BE2C (cell line): ENCODE measurements at regions not wholly inside any gene's neighbourhood (a gene's known extent, or its start where the extent isn't known, plus 50 kb on each side); places are given as distances from the start of the nearest gene placed in this dataset.

Source experiments
- DNase-seq: peaks from one replicate; pipeline ENCODE4 v3.0.0-alpha.2; 2020
- H3K27me3 ChIP-seq: fragments of 250-450 bp; sonication (Bioruptor Pico); 2 replicates; pipeline ENCODE4 v1.5.1; 2020; ENCODE audit warnings: mild to moderate bottlenecking
- H3K36me3 ChIP-seq: fragments of 250-450 bp; sonication (Bioruptor Pico); 2 replicates; pipeline ENCODE4 v1.5.1; 2020; ENCODE audit warnings: mild to moderate bottlenecking
- H3K4me1 ChIP-seq: fragments of 250-450 bp; sonication (Bioruptor Pico); 2 replicates; pipeline ENCODE4 v1.5.1; 2020
- H3K4me3 ChIP-seq: 2 replicates; pipeline ENCODE4 v1.5.1; 2011; ENCODE audit warnings: low read depth, low read length
- H3K9me3 ChIP-seq: fragments of 250-450 bp; sonication (Bioruptor Pico); 2 replicates; pipeline ENCODE4 v1.5.1; 2020
- TF ChIP-seq, protein P1 (sequence below): IDR thresholded peaks from 2 replicates; pipeline ENCODE4 v1.5.1; 2012; ENCODE audit warnings: mild to moderate bottlenecking, low read depth, low read length

DNA sequence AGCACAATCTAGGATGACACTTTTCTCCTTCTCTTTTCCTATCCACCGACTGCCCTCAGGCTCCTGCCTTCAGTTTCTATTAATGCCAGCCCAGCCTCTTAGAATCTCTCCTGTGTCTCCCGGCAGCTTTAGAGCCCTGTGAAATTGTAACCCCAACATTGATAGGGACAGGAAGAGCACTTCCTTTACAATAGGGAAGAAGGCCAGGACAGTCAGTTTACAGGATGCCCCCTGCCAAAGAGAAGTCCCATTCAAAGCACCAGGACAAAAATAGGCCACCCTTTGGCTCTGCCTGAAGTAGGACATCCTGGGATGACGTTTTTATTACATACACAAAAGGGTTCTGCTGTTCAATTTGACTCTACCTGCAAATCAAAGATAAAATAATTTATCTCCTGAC, 64.7 kb upstream of the ANK3 start:
- Histone ChIP-seq H3K4me1 (no peaks in the 10 kb centered on the region), H3K9me3 (no peaks in the 10 kb centered on the region), H3K36me3 (no peaks in the 10 kb centered on the region), H3K4me3 (no peak overlapping the region), H3K27me3 (no peaks in the 10 kb centered on the region)
- DNase-seq, result no peak
- TF ChIP-seq, protein P1, sequence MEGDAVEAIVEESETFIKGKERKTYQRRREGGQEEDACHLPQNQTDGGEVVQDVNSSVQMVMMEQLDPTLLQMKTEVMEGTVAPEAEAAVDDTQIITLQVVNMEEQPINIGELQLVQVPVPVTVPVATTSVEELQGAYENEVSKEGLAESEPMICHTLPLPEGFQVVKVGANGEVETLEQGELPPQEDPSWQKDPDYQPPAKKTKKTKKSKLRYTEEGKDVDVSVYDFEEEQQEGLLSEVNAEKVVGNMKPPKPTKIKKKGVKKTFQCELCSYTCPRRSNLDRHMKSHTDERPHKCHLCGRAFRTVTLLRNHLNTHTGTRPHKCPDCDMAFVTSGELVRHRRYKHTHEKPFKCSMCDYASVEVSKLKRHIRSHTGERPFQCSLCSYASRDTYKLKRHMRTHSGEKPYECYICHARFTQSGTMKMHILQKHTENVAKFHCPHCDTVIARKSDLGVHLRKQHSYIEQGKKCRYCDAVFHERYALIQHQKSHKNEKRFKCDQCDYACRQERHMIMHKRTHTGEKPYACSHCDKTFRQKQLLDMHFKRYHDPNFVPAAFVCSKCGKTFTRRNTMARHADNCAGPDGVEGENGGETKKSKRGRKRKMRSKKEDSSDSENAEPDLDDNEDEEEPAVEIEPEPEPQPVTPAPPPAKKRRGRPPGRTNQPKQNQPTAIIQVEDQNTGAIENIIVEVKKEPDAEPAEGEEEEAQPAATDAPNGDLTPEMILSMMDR, result no peak

DNA sequence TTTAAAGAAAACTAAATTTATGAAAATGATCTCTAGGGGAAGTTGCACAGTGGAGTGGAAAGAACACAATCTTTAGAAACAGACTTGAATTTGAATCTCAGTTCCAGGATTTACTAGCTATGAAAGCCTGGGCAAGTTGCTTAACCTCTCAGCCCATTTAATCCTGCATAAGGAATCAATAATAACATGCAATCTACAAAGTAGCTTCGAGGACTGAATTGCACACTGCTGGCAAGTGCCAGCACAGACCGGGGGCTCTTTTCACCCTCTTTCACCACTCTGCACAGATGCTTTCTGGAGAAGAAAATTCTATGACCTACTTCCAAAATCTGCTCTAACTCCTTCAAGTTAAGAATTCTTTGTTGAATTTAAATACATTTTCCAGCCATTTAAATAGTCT, 63.4 kb upstream of the ANK3 start:
- TF ChIP-seq, protein P1, result no peak
- no peaks in the 10 kb centered on the region for H3K4me1 ChIP-seq
- no peak for DNase-seq
- H3K4me3 ChIP-seq, result no peak overlapping the region
- no peaks in the 10 kb centered on the region for H3K27me3 ChIP-seq
- no peaks in the 10 kb centered on the region for H3K36me3 ChIP-seq
- H3K9me3 ChIP-seq, result no peaks in the 10 kb centered on the region

DNA sequence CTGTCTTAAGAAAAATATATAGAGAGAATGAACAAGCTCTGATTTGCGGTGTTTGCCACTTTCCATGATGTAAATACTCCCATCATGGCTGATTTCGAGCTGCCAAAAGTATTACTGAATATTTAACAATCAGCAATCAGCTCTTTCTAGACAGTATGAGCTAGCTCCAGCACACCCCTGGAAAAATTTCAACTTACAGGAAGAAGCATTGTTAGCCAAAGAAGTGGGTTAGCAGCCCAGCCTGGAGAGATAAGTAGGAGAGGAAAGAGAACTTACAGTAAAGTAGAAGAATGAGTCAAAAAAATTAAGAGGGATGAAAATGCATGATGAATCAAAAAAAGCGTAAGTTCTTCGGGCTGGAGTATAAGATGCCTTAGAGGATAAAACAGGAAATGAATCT, 60.6 kb upstream of the ANK3 start:
- Histone ChIP-seq H3K4me1 (no peaks in the 10 kb centered on the region), H3K4me3 (no peak overlapping the region)
- TF ChIP-seq, protein P1, result no peak

DNA sequence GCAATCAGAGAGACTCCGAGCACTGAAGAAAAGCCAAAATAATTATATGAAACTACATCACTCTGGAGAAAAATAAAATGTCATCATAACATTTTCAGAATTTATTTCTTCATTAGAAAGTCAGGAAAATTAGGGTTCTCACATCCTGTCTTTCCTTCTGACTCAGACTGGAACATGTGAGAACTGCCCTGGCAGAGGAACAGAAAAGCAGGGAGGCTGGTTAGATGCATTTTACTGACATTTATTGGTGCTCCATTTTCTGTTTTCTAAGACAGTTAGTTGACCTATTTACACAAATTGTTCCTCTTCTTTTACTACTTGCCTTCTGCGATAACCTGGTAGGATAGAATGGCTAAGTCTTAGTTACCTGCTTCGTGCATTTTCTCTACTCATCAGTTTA, 58.6 kb upstream of the ANK3 start:
- no peak for DNase-seq
- Histone ChIP-seq H3K4me3 (no peak overlapping the region), H3K36me3 (no peaks in the 10 kb centered on the region), H3K4me1 (no peaks in the 10 kb centered on the region), H3K27me3 (no peaks in the 10 kb centered on the region), H3K9me3 (no peaks in the 10 kb centered on the region)
- TF ChIP-seq, protein P1, result no peak

More for the DNA sequence above, 60.6 kb upstream of the ANK3 start:
- no peak for DNase-seq
- Histone ChIP-seq H3K27me3 (no peaks in the 10 kb centered on the region), H3K36me3 (no peaks in the 10 kb centered on the region), H3K9me3 (no peaks in the 10 kb centered on the region)

DNA sequence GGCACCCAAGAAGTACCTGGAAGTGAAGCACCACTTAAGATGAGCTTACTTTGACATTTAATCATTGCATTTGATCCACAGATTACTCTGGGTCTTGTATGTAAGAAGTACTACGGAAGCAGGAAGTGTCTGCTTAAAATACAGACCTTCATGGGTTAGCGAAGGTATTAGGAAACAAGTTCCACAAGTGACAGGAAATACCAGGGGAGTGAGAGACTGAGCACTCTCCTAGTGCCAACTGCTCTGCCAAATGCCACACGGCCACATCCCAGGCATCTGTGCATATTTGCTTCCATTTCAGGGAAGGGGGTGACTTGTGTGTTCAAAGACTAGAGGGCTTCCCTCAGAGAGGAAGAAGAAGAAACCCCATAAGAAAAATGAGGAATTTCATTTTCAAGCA, 57.2 kb upstream of the ANK3 start:
- no peaks in the 10 kb centered on the region for H3K36me3 ChIP-seq
- H3K9me3 ChIP-seq, result no peaks in the 10 kb centered on the region
- no peak for DNase-seq
- H3K4me3 ChIP-seq, result no peak overlapping the region
- no peaks in the 10 kb centered on the region for H3K4me1 ChIP-seq
- TF ChIP-seq, protein P1, result no peak
- no peaks in the 10 kb centered on the region for H3K27me3 ChIP-seq

DNA sequence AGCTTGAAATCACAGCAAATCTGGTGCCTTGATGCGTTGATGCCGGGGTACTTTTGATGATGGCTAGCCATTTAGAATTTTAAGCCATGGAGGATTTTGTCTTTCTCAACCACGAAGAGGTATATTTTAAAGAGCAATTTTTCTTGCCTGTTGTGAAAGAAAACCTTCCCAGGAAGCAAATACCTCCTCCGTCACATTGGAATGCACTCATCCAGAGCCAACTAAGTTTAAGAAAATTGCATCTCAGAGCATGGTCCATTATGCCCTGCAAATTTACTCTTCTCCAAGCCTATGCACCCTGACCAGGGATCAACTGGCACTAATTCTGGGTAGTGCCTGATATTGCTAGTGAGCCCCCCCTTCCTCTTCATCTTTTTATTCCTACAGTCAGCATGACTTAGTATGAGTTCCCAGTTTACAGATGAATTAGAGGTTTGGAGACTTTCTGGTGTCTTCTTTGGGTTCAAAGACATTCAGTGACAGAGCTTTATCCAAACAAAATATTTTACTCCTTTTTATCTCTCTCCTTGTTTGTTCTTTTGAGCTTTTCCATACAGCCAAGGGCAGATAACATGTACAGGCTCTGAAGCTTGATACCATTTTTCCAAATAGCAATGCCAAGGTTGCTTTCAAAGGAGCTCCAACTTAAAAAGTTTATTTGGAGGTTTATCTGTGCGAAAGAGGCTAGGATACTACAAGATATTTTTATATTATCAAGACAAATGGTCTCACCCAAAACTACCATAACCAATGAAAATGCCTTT, 56.6 kb upstream of the ANK3 start:
- DNase-seq, result no peak
- no peak overlapping the region for H3K4me3 ChIP-seq
- H3K4me1 ChIP-seq, result no peaks in the 10 kb centered on the region
- no peaks in the 10 kb centered on the region for H3K27me3 ChIP-seq
- no peaks in the 10 kb centered on the region for H3K36me3 ChIP-seq
- TF ChIP-seq, protein P1, result no peak
- no peaks in the 10 kb centered on the region for H3K9me3 ChIP-seq
